ENCODE measurements at regions not wholly inside any gene's neighbourhood (a gene's known extent, or its start where the extent isn't known, plus 50 kb on each side); places are given as distances from the start of the nearest gene placed in this dataset.

- TF ChIP-seq CTCF (IDR thresholded peaks at IDR 0.05) (no peak), POLR2A (IDR thresholded peaks at IDR 0.05) (no peak), EP300 (IDR thresholded peaks at IDR 0.05) (no peak)
These were observed 144.8 kb downstream of the PDCD6IP start for GRCh38 chr3:33943277-33943676.

Measured in tibial nerve (tissue), 4 donors.